ENCODE measurements at regions not wholly inside any gene's neighbourhood (a gene's known extent, or its start where the extent isn't known, plus 50 kb on each side); places are given as distances from the start of the nearest gene placed in this dataset.

- H3K23ac ChIP-seq (ENCODE audit: insufficient read length, low read depth, low read length) = no peak overlapping the region
- no peak overlapping the region for H3K14ac ChIP-seq (ENCODE audit: insufficient read depth, low read length)
- Mint-ChIP-seq H3K9me3 (no peaks in the 10 kb centered on the region), H3K4me1 (peaks cover 0 to 3% of the 10 kb centered on the region in 2 experiments; a peak in 2 of 4 replicates), H3K27me3 (ENCODE audit: low read depth) (no peaks in the 10 kb centered on the region), H3K4me3 (no peak overlapping the region), H3K36me3 (ENCODE audit: insufficient read depth in 1 of 3, low read depth in 3 of 3) (no peaks in the 10 kb centered on the region), H3K27ac (no peak overlapping the region)
- H4K5ac ChIP-seq (ENCODE audit: insufficient read length, low read depth, low read length) = no peak overlapping the region
- no peaks in the 10 kb centered on the region for H3K79me2 ChIP-seq (ENCODE audit: insufficient read depth, low read length)
- no peak overlapping the region for H3K18ac ChIP-seq (ENCODE audit: insufficient read length, low read depth, low read length)
- H3K9me3 ChIP-seq (ENCODE audit: control insufficient read depth, low read depth, low read length) = no peaks in the 10 kb centered on the region
- no peak overlapping the region for H3T11ph ChIP-seq (ENCODE audit: low read length)
- no peak overlapping the region for H3K4me2 ChIP-seq (ENCODE audit: insufficient read depth, insufficient read length, low read length)
- H3K4ac ChIP-seq (ENCODE audit: low read depth, low read length) = no peak overlapping the region
- no peak overlapping the region for H2AK5ac ChIP-seq (ENCODE audit: insufficient read length, low read length)
- TF ChIP-seq CTCF (conservative IDR thresholded peaks at IDR 0.05) = no peak
- H3K79me1 ChIP-seq (ENCODE audit: insufficient read depth, low read depth, low read length, poor library complexity, severe bottlenecking) = no peaks in the 10 kb centered on the region
- H2BK12ac ChIP-seq (ENCODE audit: insufficient read length, low read depth, low read length) = no peak overlapping the region
- H3K27ac ChIP-seq (ENCODE audit: insufficient read length, low read depth, low read length) = no peak overlapping the region
- H2BK5ac ChIP-seq (ENCODE audit: insufficient read length, low read length) = no peak overlapping the region
- H4K8ac ChIP-seq (replicated peaks; ENCODE audit: insufficient read length, low read depth, low read length) = no peak overlapping the region
- H3K23me2 ChIP-seq (ENCODE audit: insufficient read length, low read depth, low read length, poor library complexity, severe bottlenecking) = no peaks in the 10 kb centered on the region
- no peak overlapping the region for H2BK120ac ChIP-seq (ENCODE audit: low read depth, low read length, poor library complexity, severe bottlenecking)
- no peaks in the 10 kb centered on the region for H3K4me1 ChIP-seq (ENCODE audit: insufficient read depth, low read length)
- no peak for DNase-seq
- no peaks in the 10 kb centered on the region for H3K27me3 ChIP-seq (ENCODE audit: insufficient read depth, low read length)
- no peak overlapping the region for H4K91ac ChIP-seq (ENCODE audit: insufficient read length, low read depth, low read length)
- H2AFZ ChIP-seq (ENCODE audit: low read length) = no peak overlapping the region
- H4K20me1 ChIP-seq (ENCODE audit: control insufficient read depth, insufficient read depth, insufficient read length) = no peaks in the 10 kb centered on the region
- no peak overlapping the region for H3K9ac ChIP-seq (ENCODE audit: extremely low read depth, insufficient read length, low read length)
- no peak overlapping the region for H2BK15ac ChIP-seq (ENCODE audit: low read depth, low read length)
- WGBS (ENCODE audit: extremely low coverage, insufficient read length, low lambda C conversion rate) = no CpG with 5 or more reads among the region's 3 CpGs
- H2BK20ac ChIP-seq (ENCODE audit: low read depth, low read length, poor library complexity, severe bottlenecking) = no peak overlapping the region
- H3K56ac ChIP-seq (ENCODE audit: insufficient read length, low read depth, low read length) = no peak overlapping the region
These were observed 800.5 kb downstream of the BRINP1 start for GRCh38 chr9:118568704-118569103.

All from H9 (cell line).